Liver (tissue), 3 donors: ENCODE measurements at regions not wholly inside any gene's neighbourhood (a gene's known extent, or its start where the extent isn't known, plus 50 kb on each side); places are given as distances from the start of the nearest gene placed in this dataset.

Experiments
- EGR1 ChIP-seq, 2 donors: IDR thresholded peaks; 2 replicates each; pipeline ENCODE4 v1.6.1; 2016 to 2018; ENCODE audit warnings: antibody characterized with exemption in 2 of 2, low read depth in 2 of 2
- FOXA1 ChIP-seq: IDR thresholded peaks from 2 replicates; pipeline ENCODE4 v1.6.1; 2016; ENCODE audit warnings: antibody characterized with exemption
- GABPA ChIP-seq, 2 donors: IDR thresholded peaks in 1 of 2; conservative IDR thresholded peaks in 1 of 2; 2 replicates each; pipeline ENCODE4 v1.6.1; 2016; ENCODE audit warnings: antibody characterized with exemption in 2 of 2, mild to moderate bottlenecking in 1 of 2, moderate library complexity in 1 of 2
- NR2F2 ChIP-seq: IDR thresholded peaks from 2 replicates; pipeline ENCODE4 v1.6.1; 2016; ENCODE audit warnings: antibody characterized with exemption
- RAD21 ChIP-seq, 2 donors: IDR thresholded peaks; 2 replicates each; pipeline ENCODE4 v1.6.1; 2016; ENCODE audit warnings: antibody characterized with exemption in 2 of 2, mild to moderate bottlenecking in 2 of 2
- RXRA ChIP-seq, 2 donors: IDR thresholded peaks; 2 replicates each; pipeline ENCODE4 v1.6.1; 2017 to 2018; ENCODE audit warnings: antibody characterized with exemption in 2 of 2, mild to moderate bottlenecking in 1 of 2
- SP1 ChIP-seq: IDR thresholded peaks from 2 replicates; pipeline ENCODE4 v1.6.1; 2018; ENCODE audit warnings: antibody characterized with exemption, mild to moderate bottlenecking
- YY1 ChIP-seq: IDR thresholded peaks from 2 replicates; pipeline ENCODE4 v1.6.1; 2016; ENCODE audit warnings: antibody characterized with exemption, mild to moderate bottlenecking
- TF ChIP-seq, protein P1 (sequence below): fragments of 150-350 bp; IDR thresholded peaks from 2 replicates; pipeline ENCODE4 v1.5.1; 2017; ENCODE audit warnings: improper control_type of control experiment, low read depth, low read length; ENCODE audit not compliant: missing input control
- TF ChIP-seq, protein P2 (sequence below): IDR thresholded peaks from 2 replicates; pipeline ENCODE4 v1.6.1; 2016; ENCODE audit warnings: antibody characterized with exemption, mild to moderate bottlenecking
- TF ChIP-seq, protein P3 (sequence below): IDR thresholded peaks from 2 replicates; pipeline ENCODE4 v1.6.1; 2016; ENCODE audit warnings: antibody characterized with exemption
- TF ChIP-seq, protein P4 (sequence below): IDR thresholded peaks from 2 replicates; pipeline ENCODE4 v1.6.1; 2016; ENCODE audit warnings: antibody characterized with exemption
- donor health status: healthy.
- donor health status: healthy.

DNA sequence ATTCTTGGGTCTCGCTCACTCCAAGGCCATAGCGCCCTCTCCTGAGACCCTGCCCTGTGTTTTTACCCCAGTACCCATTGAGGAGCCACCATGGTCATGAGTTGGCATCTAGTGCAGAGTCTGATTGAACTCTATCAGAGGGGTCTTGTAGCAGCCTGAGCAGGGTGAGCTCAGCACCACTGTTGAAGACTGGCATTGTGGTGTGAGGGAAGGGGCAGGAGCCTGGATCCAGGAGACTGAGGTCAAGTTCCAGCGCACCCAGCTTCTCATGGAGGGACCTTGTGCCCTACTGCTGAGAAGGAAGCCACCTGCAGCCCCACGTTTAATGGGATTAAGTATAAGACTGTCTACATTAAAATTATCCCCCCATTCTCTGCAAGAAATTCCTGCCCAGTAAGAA is 65.8 kb upstream of the LARS2 start:
- TF ChIP-seq, protein P1, sequence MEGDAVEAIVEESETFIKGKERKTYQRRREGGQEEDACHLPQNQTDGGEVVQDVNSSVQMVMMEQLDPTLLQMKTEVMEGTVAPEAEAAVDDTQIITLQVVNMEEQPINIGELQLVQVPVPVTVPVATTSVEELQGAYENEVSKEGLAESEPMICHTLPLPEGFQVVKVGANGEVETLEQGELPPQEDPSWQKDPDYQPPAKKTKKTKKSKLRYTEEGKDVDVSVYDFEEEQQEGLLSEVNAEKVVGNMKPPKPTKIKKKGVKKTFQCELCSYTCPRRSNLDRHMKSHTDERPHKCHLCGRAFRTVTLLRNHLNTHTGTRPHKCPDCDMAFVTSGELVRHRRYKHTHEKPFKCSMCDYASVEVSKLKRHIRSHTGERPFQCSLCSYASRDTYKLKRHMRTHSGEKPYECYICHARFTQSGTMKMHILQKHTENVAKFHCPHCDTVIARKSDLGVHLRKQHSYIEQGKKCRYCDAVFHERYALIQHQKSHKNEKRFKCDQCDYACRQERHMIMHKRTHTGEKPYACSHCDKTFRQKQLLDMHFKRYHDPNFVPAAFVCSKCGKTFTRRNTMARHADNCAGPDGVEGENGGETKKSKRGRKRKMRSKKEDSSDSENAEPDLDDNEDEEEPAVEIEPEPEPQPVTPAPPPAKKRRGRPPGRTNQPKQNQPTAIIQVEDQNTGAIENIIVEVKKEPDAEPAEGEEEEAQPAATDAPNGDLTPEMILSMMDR: no peak
- TF ChIP-seq, protein P2, sequence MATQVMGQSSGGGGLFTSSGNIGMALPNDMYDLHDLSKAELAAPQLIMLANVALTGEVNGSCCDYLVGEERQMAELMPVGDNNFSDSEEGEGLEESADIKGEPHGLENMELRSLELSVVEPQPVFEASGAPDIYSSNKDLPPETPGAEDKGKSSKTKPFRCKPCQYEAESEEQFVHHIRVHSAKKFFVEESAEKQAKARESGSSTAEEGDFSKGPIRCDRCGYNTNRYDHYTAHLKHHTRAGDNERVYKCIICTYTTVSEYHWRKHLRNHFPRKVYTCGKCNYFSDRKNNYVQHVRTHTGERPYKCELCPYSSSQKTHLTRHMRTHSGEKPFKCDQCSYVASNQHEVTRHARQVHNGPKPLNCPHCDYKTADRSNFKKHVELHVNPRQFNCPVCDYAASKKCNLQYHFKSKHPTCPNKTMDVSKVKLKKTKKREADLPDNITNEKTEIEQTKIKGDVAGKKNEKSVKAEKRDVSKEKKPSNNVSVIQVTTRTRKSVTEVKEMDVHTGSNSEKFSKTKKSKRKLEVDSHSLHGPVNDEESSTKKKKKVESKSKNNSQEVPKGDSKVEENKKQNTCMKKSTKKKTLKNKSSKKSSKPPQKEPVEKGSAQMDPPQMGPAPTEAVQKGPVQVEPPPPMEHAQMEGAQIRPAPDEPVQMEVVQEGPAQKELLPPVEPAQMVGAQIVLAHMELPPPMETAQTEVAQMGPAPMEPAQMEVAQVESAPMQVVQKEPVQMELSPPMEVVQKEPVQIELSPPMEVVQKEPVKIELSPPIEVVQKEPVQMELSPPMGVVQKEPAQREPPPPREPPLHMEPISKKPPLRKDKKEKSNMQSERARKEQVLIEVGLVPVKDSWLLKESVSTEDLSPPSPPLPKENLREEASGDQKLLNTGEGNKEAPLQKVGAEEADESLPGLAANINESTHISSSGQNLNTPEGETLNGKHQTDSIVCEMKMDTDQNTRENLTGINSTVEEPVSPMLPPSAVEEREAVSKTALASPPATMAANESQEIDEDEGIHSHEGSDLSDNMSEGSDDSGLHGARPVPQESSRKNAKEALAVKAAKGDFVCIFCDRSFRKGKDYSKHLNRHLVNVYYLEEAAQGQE: no peak
- TF ChIP-seq GABPA (IDR thresholded peaks at IDR 0.05 in 1 of 2, conservative IDR thresholded peaks at IDR 0.05 in 1 of 2) (no peak), RAD21 (IDR thresholded peaks at IDR 0.05) (no peak), RXRA (IDR thresholded peaks at IDR 0.05) (no peak), YY1 (no peak), FOXA1 (no peak), NR2F2 (no peak), EGR1 (IDR thresholded peaks at IDR 0.05; ENCODE audit: low read depth in 2 of 2) (no peak), SP1 (no peak)
- TF ChIP-seq, protein P3, sequence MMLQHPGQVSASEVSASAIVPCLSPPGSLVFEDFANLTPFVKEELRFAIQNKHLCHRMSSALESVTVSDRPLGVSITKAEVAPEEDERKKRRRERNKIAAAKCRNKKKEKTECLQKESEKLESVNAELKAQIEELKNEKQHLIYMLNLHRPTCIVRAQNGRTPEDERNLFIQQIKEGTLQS: no peak
- TF ChIP-seq, protein P4, sequence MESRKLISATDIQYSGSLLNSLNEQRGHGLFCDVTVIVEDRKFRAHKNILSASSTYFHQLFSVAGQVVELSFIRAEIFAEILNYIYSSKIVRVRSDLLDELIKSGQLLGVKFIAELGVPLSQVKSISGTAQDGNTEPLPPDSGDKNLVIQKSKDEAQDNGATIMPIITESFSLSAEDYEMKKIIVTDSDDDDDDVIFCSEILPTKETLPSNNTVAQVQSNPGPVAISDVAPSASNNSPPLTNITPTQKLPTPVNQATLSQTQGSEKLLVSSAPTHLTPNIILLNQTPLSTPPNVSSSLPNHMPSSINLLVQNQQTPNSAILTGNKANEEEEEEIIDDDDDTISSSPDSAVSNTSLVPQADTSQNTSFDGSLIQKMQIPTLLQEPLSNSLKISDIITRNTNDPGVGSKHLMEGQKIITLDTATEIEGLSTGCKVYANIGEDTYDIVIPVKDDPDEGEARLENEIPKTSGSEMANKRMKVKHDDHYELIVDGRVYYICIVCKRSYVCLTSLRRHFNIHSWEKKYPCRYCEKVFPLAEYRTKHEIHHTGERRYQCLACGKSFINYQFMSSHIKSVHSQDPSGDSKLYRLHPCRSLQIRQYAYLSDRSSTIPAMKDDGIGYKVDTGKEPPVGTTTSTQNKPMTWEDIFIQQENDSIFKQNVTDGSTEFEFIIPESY: no peak
